GM23338 (cell line): ENCODE measurements at regions not wholly inside any gene's neighbourhood (a gene's known extent, or its start where the extent isn't known, plus 50 kb on each side); places are given as distances from the start of the nearest gene placed in this dataset.

Experiments used
- ATAC-seq: fragments of 200-7000 bp; cut with Tn5 transposase; 3 replicates; pipeline ENCODE4 v1.9.1; 2020
- DNase-seq: peaks from one replicate; pipeline ENCODE4 v3.0.0-alpha.2; 2015; ENCODE audit warnings: low spot score
- H2AFZ ChIP-seq: fragments of 200-600 bp; sonication (generic); 2 replicates; pipeline ENCODE4 v1.8.0; 2016; ENCODE audit warnings: antibody characterized with exemption, mild to moderate bottlenecking, moderate library complexity
- H3F3A ChIP-seq: fragments of 200-600 bp; sonication (generic); replicated peaks from 2 replicates; pipeline ENCODE4 v1.8.0; 2017; ENCODE audit warnings: antibody characterized with exemption, mixed run types, low read depth
- H3K27ac ChIP-seq: fragments of 200-600 bp; sonication (generic); 2 replicates; pipeline ENCODE4 v1.6.1; 2016; ENCODE audit warnings: low read depth
- H3K27me3 ChIP-seq: fragments of 200-600 bp; sonication (generic); 2 replicates; pipeline ENCODE4 v1.8.0; 2016; ENCODE audit warnings: mild to moderate bottlenecking, mixed run types, moderate library complexity; ENCODE audit not compliant: insufficient read depth
- H3K36me3 ChIP-seq: fragments of 200-600 bp; sonication (generic); 2 replicates; pipeline ENCODE4 v1.8.0; 2016; ENCODE audit warnings: mild to moderate bottlenecking; ENCODE audit not compliant: insufficient read depth
- H3K4me1 ChIP-seq: fragments of 200-600 bp; sonication (generic); 2 replicates; pipeline ENCODE4 v1.8.0; 2016; ENCODE audit warnings: mild to moderate bottlenecking, moderate library complexity; ENCODE audit not compliant: insufficient read depth
- H3K4me2 ChIP-seq: fragments of 200-600 bp; sonication (generic); 2 replicates; pipeline ENCODE4 v1.7.1; 2017; ENCODE audit warnings: mixed run types
- H3K4me3 ChIP-seq: fragments of 200-600 bp; sonication (generic); 2 replicates; pipeline ENCODE4 v1.6.1; 2016; ENCODE audit warnings: mixed run types
- H3K79me2 ChIP-seq: fragments of 200-600 bp; sonication (generic); replicated peaks from 2 replicates; pipeline ENCODE4 v1.8.0; 2017; ENCODE audit warnings: mild to moderate bottlenecking; ENCODE audit not compliant: insufficient read depth
- H3K9me2 ChIP-seq: fragments of 200-600 bp; sonication (generic); 2 replicates; pipeline ENCODE4 v1.8.0; 2017; ENCODE audit not compliant: insufficient read depth
- H4K20me1 ChIP-seq: fragments of 200-600 bp; sonication (generic); replicated peaks from 2 replicates; pipeline ENCODE4 v1.8.0; 2017; ENCODE audit warnings: mild to moderate bottlenecking; ENCODE audit not compliant: insufficient read depth
- H3K27ac Mint-ChIP-seq: 2 replicates; pipeline ENCODE4 v1.8.0; 2020; ENCODE audit warnings: inconsistent platforms, mild to moderate bottlenecking, moderate library complexity, mixed read lengths
- H3K27me3 Mint-ChIP-seq: 3 replicates; pipeline ENCODE4 v1.8.0; 2022; ENCODE audit warnings: low read depth, mild to moderate bottlenecking, moderate library complexity, mixed read lengths, inconsistent platforms; ENCODE audit not compliant: insufficient read depth, poor library complexity
- H3K36me3 Mint-ChIP-seq: 3 replicates; pipeline ENCODE4 v1.8.0; 2021; ENCODE audit warnings: low read depth, mild to moderate bottlenecking, inconsistent platforms, moderate library complexity, mixed read lengths
- H3K4me1 Mint-ChIP-seq: 3 replicates; pipeline ENCODE4 v1.8.0; 2020; ENCODE audit warnings: mild to moderate bottlenecking, inconsistent platforms, mixed read lengths
- H3K4me3 Mint-ChIP-seq: 3 replicates; pipeline ENCODE4 v1.8.0; 2021; ENCODE audit warnings: moderate library complexity, mild to moderate bottlenecking, inconsistent platforms, mixed read lengths
- H3K9me3 Mint-ChIP-seq: 3 replicates; pipeline ENCODE4 v1.8.0; 2020; ENCODE audit warnings: moderate library complexity, mild to moderate bottlenecking, inconsistent platforms, mixed read lengths
- EZH2 ChIP-seq: fragments of 200-600 bp; sonication (generic); IDR thresholded peaks from one replicate; pipeline ENCODE4 v1.8.0; 2017; ENCODE audit warnings: antibody characterized with exemption, mild to moderate bottlenecking, low read depth; ENCODE audit not compliant: unreplicated experiment
- EZH2phosphoT487 ChIP-seq: fragments of 200-600 bp; sonication (generic); IDR thresholded peaks from one replicate; pipeline ENCODE4 v1.8.1; 2018; ENCODE audit warnings: antibody characterized with exemption; ENCODE audit not compliant: unreplicated experiment
- ZNF114 ChIP-seq: fragments of 250-450 bp; sonication (Bioruptor Pico); IDR thresholded peaks from 2 replicates; pipeline ENCODE4 v1.5.0; 2020; ENCODE audit warnings: mild to moderate bottlenecking, moderate library complexity
- TF ChIP-seq, protein P1 (sequence below): fragments of 250-450 bp; sonication (Bioruptor Pico); IDR thresholded peaks from 2 replicates; pipeline ENCODE4 v1.5.0; 2020; ENCODE audit warnings: mild to moderate bottlenecking, moderate library complexity
- TF ChIP-seq, protein P2 (sequence below): IDR thresholded peaks from 2 replicates; pipeline ENCODE4 v1.6.1; 2016; ENCODE audit warnings: antibody characterized with exemption

DNA sequence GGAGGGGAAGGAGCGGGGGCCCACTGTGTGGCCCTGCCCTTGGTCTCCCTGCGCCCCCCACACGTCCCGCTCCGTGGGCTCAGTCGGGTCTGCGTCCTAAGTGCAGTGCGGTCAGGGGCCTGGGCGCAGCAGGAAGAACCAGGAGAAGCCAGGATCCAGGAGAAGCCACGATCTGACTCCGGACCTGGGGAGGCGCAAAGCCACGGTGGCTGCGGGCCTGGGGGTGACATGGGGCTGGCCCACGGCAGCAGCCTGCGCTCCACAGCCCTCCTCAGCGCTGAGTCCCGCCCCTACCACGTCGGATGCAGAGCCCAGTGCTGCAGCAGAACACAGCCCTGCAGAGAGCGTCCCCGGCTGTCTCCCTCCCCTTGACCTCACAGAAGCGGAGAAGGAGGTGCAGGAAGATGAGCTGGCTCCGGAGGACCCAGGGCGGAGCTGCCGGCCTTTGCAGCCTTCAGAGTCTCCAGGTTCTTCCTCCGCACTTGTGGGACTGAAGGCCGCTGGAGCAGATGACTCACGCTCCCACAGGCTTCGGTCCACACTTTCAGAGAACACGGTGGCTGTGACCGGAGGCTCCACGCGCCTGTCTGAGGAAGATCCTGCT, 589.2 kb upstream of the SALL3 start (continued):
- TF ChIP-seq, protein P1, sequence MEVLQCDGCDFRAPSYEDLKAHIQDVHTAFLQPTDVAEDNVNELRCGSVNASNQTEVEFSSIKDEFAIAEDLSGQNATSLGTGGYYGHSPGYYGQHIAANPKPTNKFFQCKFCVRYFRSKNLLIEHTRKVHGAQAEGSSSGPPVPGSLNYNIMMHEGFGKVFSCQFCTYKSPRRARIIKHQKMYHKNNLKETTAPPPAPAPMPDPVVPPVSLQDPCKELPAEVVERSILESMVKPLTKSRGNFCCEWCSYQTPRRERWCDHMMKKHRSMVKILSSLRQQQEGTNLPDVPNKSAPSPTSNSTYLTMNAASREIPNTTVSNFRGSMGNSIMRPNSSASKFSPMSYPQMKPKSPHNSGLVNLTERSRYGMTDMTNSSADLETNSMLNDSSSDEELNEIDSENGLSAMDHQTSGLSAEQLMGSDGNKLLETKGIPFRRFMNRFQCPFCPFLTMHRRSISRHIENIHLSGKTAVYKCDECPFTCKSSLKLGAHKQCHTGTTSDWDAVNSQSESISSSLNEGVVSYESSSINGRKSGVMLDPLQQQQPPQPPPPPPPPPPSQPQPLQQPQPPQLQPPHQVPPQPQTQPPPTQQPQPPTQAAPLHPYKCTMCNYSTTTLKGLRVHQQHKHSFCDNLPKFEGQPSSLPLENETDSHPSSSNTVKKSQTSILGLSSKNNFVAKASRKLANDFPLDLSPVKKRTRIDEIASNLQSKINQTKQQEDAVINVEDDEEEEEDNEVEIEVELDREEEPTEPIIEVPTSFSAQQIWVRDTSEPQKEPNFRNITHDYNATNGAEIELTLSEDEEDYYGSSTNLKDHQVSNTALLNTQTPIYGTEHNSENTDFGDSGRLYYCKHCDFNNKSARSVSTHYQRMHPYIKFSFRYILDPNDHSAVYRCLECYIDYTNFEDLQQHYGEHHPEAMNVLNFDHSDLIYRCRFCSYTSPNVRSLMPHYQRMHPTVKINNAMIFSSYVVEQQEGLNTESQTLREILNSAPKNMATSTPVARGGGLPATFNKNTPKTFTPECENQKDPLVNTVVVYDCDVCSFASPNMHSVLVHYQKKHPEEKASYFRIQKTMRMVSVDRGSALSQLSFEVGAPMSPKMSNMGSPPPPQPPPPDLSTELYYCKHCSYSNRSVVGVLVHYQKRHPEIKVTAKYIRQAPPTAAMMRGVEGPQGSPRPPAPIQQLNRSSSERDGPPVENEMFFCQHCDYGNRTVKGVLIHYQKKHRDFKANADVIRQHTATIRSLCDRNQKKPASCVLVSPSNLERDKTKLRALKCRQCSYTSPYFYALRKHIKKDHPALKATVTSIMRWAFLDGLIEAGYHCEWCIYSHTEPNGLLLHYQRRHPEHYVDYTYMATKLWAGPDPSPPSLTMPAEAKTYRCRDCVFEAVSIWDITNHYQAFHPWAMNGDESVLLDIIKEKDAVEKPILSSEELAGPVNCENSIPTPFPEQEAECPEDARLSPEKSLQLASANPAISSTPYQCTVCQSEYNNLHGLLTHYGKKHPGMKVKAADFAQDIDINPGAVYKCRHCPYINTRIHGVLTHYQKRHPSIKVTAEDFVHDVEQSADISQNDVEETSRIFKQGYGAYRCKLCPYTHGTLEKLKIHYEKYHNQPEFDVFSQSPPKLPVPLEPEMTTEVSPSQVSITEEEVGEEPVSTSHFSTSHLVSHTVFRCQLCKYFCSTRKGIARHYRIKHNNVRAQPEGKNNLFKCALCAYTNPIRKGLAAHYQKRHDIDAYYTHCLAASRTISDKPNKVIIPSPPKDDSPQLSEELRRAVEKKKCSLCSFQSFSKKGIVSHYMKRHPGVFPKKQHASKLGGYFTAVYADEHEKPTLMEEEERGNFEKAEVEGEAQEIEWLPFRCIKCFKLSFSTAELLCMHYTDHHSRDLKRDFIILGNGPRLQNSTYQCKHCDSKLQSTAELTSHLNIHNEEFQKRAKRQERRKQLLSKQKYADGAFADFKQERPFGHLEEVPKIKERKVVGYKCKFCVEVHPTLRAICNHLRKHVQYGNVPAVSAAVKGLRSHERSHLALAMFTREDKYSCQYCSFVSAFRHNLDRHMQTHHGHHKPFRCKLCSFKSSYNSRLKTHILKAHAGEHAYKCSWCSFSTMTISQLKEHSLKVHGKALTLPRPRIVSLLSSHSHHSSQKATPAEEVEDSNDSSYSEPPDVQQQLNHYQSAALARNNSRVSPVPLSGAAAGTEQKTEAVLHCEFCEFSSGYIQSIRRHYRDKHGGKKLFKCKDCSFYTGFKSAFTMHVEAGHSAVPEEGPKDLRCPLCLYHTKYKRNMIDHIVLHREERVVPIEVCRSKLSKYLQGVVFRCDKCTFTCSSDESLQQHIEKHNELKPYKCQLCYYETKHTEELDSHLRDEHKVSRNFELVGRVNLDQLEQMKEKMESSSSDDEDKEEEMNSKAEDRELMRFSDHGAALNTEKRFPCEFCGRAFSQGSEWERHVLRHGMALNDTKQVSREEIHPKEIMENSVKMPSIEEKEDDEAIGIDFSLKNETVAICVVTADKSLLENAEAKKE (CRISPR knock-in tag) = no peak
- no peak for TF ChIP-seq EZH2
- TF ChIP-seq, protein P2, sequence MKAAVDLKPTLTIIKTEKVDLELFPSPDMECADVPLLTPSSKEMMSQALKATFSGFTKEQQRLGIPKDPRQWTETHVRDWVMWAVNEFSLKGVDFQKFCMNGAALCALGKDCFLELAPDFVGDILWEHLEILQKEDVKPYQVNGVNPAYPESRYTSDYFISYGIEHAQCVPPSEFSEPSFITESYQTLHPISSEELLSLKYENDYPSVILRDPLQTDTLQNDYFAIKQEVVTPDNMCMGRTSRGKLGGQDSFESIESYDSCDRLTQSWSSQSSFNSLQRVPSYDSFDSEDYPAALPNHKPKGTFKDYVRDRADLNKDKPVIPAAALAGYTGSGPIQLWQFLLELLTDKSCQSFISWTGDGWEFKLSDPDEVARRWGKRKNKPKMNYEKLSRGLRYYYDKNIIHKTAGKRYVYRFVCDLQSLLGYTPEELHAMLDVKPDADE = no peak
- no peak for TF ChIP-seq ZNF114

DNA sequence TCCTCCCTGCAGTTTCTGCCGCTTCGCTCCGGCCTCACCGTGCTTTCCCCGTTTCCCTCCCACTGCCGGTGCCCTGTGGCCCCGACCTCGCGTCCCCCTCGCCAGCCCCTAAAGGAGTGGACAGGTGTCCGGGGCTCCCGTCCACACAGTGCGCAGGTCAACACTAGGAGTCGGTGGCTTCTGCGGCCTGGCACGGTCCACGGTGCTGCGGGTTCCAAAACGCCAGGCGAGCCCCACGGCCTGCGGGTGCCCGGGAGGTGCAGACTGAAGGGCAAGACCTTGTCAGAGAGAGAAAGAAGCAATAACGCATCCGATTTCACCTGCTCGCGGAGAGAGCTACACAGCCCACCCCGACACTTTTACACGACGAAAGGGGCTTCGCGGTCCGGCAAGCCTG, 588.7 kb upstream of the SALL3 start:
- no peak overlapping the region for H3K4me3 ChIP-seq
- peaks cover 98% of the 10 kb centered on the region for H3K9me3 Mint-ChIP-seq
- TF ChIP-seq ZNF114 (no peak), EZH2phosphoT487 (no peak)
- H3K36me3 ChIP-seq = no peaks in the 10 kb centered on the region; the same call in 1 of the 2 replicates
- no peak overlapping the region for H3K27ac ChIP-seq
- DNase-seq (no peak), ATAC-seq (no peak)
- no peak overlapping the region for H2AFZ ChIP-seq
- no peak overlapping the region for H3K27ac Mint-ChIP-seq
- no peaks in the 10 kb centered on the region for H3K79me2 ChIP-seq
- H3K27me3 ChIP-seq = no peaks in the 10 kb centered on the region
- no peaks in the 10 kb centered on the region for H3F3A ChIP-seq
- H3K4me2 ChIP-seq = no peak overlapping the region
- H3K9me2 ChIP-seq = no peaks in the 10 kb centered on the region
- H3K36me3 Mint-ChIP-seq = peaks cover 59% of the 10 kb centered on the region
- H3K4me3 Mint-ChIP-seq = no peak overlapping the region
- H4K20me1 ChIP-seq = no peaks in the 10 kb centered on the region
- peaks cover 3% of the 10 kb centered on the region for H3K27me3 Mint-ChIP-seq
- H3K4me1 ChIP-seq = no peaks in the 10 kb centered on the region
- H3K4me1 Mint-ChIP-seq = no peaks in the 10 kb centered on the region
